ENCODE measurements at regions not wholly inside any gene's neighbourhood (a gene's known extent, or its start where the extent isn't known, plus 50 kb on each side); places are given as distances from the start of the nearest gene placed in this dataset.

DNA sequence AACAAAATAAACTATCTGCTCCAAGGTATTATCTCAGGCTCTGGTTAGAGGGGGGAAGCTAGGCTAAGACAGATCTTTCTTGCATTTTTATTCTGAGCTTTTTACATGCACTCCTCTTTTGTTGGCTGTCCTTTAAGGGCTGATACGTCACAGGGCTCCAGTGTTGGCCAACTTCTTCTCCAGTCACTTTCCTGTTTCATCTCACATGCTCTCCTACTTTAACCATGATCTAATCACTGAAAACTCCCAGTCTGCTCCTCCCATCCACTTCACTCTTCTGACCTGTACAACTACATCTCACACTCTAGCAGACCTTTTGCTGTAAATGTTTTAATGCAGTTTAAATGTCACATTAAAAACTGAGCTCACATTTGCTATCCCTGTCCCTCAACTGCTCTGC is 510.0 kb upstream of the KLF12 start:
- no peak for DNase-seq

DNA sequence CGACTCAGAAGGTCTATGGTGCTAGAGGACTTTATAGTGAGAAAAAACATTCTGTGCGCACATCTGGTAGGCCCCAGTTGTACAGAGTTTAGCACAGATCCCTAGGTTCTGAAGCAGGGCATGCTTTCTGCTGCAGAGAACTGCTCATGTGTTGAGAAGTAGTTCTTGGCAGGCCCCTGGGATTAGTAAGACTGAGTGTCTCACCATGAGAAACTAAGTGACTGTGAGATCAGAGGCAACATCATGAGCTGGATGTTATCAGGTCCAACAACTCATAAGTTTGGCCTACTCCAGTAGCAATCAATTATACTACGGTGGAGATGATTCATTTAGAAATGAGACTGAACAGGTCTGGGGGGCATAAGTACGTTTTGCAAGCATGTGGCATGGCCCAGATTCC is 507.4 kb upstream of the KLF12 start:
- no peak for DNase-seq

- DNase-seq = no peak
Measured at GRCh38 chr13:74633734-74634133, 499.5 kb upstream of the KLF12 start.

DNA sequence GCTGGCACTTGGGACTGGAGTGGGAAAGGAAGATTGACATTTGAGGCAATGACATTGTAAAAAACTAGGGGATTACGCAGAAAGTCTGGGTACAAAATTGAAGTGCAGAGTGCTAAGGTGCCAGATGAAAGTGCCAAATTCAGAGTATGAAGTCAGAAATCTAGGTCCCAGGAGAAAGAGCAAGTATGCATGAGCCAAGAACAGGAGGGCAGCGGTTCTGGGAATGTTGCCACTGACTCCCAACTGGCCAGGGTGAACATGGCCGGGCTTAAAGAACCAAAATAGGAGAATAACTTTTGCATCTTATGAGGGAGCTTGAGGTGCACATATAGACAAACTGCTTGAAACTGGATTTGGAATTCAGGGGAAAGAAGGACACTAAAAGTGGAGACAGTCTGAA is 495.8 kb upstream of the KLF12 start:
- no peak for DNase-seq

GRCh38 chr13:74625541-74625940 is 491.3 kb upstream of the KLF12 start:
- DNase-seq = no peak

GRCh38 chr13:74623761-74624160 is 489.6 kb upstream of the KLF12 start:
- DNase-seq = no peak

- DNase-seq = no peak
Measured at GRCh38 chr13:74622284-74622683, 488.1 kb upstream of the KLF12 start.

DNA sequence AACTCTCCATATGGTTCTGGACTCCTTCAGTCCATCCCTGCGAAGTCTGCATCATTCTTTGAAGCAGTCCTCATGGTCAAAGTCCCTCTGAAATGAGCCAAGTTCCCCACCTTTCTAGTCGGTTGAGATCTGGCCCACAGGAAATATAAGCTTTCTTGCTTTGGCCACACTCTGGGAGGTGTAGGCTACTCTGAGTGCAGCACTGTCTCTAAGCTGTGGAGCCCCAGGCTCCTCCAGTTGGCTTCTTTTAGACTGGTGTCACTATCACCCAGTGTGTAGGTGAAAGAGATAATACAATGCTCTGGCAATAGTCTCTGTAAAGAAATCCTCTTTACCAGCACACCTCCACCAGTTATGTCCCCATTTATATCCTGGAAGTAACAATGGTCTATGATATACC is 486.5 kb upstream of the KLF12 start:
- DNase-seq = no peak

GRCh38 chr13:74620308-74620707 is 486.1 kb upstream of the KLF12 start:
- DNase-seq = no peak

- no peak for DNase-seq
Measured at GRCh38 chr13:74597526-74597925, 463.3 kb upstream of the KLF12 start.

DNA sequence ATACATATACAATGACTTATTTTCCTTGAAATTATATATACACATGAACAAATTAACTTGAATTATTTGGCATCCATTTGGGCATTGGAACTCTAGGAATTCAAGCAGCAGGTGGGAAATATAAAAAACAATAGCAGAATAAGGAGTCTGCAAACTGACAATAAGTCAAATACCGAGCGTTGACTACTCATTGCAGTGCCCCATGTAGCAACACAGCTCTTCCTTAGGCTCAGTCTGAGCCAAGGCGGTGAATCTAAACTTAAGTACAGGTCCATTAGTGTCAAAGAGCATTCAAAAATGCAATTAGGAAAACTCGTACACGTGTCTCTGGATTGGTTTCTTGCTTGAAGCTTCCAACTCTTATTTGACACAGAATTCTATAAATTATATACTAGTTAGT is 462.5 kb upstream of the KLF12 start:
- DNase-seq = no peak

GRCh38 chr13:74593688-74594087 is 459.5 kb upstream of the KLF12 start:
- no peak for DNase-seq

GRCh38 chr13:74586847-74587246 is 452.6 kb upstream of the KLF12 start:
- DNase-seq = no peak

DNA sequence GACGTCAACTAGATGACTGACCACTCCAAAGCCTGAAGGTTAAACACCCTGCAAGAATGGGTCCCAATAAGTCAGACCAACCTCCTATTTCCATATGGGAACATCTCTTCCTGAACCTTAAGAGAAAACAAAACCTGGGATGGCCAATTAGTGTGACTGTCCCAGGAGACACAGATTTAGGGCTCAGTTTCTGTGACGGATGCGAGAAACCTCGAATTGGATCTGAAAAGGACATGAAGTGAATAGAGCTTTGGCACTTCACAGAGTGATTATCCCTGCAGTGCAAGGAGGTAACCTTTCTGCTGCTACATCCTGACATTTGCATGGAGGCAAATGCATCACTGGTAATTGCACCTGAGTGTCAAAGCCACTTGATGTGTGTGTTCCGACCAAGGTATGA is 442.2 kb upstream of the KLF12 start:
- no peak for DNase-seq

GRCh38 chr13:74575729-74576125 is 441.5 kb upstream of the KLF12 start:
- no peak for DNase-seq

GRCh38 chr13:74574964-74575728 is 440.9 kb upstream of the KLF12 start:
- DNase-seq = no peak

GRCh38 chr13:74573654-74574053 is 439.4 kb upstream of the KLF12 start:
- no peak for DNase-seq

- no peak for DNase-seq
Measured at GRCh38 chr13:74571811-74572210, 437.6 kb upstream of the KLF12 start.

DNA sequence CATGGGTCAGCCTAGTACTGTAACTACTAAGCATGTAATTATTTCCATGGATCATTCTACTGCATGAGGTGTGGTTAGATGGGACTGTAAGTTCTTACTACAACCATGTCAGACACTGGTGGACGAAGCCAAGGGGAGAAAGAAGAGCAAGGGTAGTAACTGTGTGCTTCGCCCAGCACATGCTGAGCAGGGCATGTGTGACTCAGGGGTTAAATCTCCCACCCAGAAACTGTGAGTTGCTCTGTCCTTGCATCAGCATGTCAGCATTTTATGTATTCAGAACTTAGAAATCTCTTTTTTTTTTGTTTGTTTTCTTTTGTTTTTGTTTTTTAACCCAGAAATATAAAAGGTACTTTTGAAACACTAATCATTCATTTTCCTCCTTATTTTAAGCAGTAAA is 436.6 kb upstream of the KLF12 start:
- no peak for DNase-seq

- DNase-seq = no peak
Measured at GRCh38 chr13:74570046-74570445, 435.8 kb upstream of the KLF12 start.

DNA sequence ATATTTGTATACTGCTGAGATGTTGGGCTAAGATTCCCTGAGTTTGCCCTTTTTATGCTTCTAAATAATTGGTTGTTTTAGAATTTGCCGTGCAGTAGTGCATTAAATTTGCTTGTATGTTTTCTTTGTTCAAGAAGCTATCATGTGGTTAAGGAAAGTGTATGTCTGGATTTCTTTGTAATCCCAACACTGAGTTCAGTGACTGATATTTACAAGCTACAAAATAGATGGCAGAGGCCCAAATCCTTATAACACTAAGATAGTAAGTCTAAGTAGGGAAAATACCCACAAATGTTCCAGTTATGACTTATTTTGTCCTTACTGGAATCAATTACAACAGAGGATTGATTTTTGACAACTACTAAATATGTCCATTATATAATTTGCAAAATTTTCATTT is 435.0 kb upstream of the KLF12 start:
- no peak for DNase-seq

GRCh38 chr13:74567485-74567884 is 433.3 kb upstream of the KLF12 start:
- no peak for DNase-seq

DNA sequence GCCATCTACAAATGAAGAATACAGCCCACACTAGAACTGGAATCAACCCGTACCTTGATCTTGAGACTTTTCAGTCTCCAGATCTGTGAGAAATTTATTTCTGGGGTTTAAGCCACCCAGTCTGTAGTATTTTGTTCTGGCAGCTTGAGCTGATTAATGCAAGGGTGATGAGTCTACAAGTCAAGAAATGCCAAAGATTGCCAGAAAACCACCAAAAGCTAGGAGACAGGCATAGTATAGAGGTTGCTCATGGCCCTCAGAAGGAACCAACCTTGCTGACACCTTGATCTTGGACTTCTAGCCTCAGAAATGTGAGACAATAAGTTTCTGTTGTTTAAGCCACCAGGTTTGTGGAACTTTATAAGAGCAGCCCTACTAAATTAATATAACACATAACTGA is 428.2 kb upstream of the KLF12 start:
- no peak for DNase-seq

- DNase-seq = no peak
Measured at GRCh38 chr13:74561155-74561554, 427.0 kb upstream of the KLF12 start.

DNA sequence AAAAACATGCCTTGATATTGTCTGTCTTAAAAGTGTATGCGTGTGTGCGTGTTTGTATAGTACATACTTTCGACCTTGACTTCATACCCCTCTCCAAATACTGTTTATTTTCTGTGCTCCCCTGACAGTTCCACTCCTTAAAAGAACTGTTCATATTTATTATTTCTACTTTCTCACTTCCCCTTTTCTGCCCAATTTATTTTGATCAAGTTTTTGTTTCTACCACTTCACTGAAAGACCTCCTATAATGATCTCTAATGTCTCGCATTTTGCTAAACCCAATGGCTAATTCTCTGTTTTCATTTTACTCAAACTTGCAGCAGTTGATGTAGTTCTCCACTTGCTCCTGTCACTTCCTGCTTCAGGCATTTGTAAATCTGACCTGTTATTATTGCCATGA is 426.1 kb upstream of the KLF12 start:
- no peak for DNase-seq

DNA sequence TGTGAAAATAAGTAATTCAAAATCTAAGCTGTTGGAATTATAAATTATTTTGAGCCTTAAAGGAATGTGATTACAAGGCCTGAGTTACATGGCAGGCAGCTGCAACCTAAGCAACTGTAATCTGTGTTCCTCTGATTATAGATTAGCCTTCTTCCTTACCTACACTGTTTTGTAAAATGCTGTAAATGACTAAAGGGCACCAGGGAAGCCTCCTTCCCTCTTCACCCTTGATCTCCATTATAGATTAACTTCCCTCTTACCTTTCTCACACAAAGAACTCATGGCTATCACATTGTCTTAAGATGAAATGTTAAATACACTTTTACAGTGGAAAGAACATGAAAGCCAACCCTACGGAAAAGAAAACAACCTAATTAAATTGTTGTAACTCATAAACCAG is 423.7 kb upstream of the KLF12 start:
- DNase-seq = no peak

All from NCI-H1048 (cell line).